ENCODE measurements at regions not wholly inside any gene's neighbourhood (a gene's known extent, or its start where the extent isn't known, plus 50 kb on each side); places are given as distances from the start of the nearest gene placed in this dataset.

DNA sequence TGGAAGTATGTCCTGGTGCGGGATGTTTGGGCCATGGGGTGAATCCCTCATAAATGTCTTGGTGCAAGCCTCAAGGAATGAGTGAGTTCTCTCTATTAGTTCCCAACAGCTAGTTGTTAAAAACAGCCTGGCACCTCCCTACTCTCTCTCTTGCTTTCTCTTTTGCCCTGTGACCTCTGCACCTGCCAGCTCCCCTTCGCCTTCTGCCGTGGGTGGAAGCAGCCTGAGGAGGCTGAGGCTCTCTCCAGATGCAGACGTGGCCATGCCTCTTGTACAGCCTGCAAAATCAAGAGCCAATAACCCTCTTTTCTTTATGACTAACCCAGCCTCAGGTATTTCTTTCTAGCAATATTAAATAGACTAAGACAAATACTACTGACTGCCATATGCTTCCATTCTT, 210.3 kb downstream of the POM121L12 start:
- TF ChIP-seq POU5F1 (IDR thresholded peaks at IDR 0.05; ENCODE audit: low read depth, low read length) (no peak), RNF2 (IDR thresholded peaks at IDR 0.05; ENCODE audit: borderline replicate concordance, low read depth, low read length, missing control alignments, poor library complexity, severe bottlenecking) (no peak), JUN (IDR thresholded peaks at IDR 0.05; ENCODE audit: low read depth, low read length) (no peak), KDM1A (IDR thresholded peaks at IDR 0.05; ENCODE audit: borderline replicate concordance, low read length) (no peak), SAP30 (IDR thresholded peaks at IDR 0.05; ENCODE audit: insufficient read depth, insufficient replicate concordance, low read length) (no peak), CHD2 (IDR thresholded peaks at IDR 0.05; ENCODE audit: low read length) (no peak), NRF1 (IDR thresholded peaks at IDR 0.05; ENCODE audit: low read depth, low read length) (no peak), KDM5A (IDR thresholded peaks at IDR 0.05; ENCODE audit: low read length) (no peak), CHD1 (IDR thresholded peaks at IDR 0.05; ENCODE audit: low read depth, low read length) (no peak), CREB1 (IDR thresholded peaks at IDR 0.05) (no peak), FOSL1 (IDR thresholded peaks at IDR 0.05; ENCODE audit: insufficient read depth, low read depth, low read length) (no peak)
- H3K4me3 ChIP-seq (ENCODE audit: extremely low read depth in 1 of 4, insufficient read depth in 2 of 4, low read depth in 3 of 4, low read length in 4 of 4), result no peak overlapping the region
- no peaks in the 10 kb centered on the region for H3K79me2 ChIP-seq (ENCODE audit: control insufficient read depth in 1 of 2, insufficient read depth in 2 of 2, low read length in 2 of 2)
- H3K4ac ChIP-seq (replicated peaks; ENCODE audit: insufficient read length, low read depth, low read length), result no peak overlapping the region
- FAIRE-seq (no peak), DNase-seq (ENCODE audit: low read depth in 1 of 2, low spot score in 2 of 2) (no peak)
- H3K27me3 ChIP-seq (replicated peaks in 1 of 4; ENCODE audit: control insufficient read depth in 3 of 4, extremely low read depth in 1 of 4, insufficient read depth in 3 of 4, low read length in 3 of 4), result no peaks in the 10 kb centered on the region
- CTCF ChIA-PET (ENCODE audit: partially characterized antibody), result interaction anchor here (1.3 kb wide), 1 partner anchor 37 kb away, joined by 3 read pairs; no protein-coding TSS in a partner anchor
- no peak overlapping the region for H3K27ac ChIP-seq (ENCODE audit: low read depth, low read length)
- H3K14ac ChIP-seq (ENCODE audit: insufficient read length), result no peak overlapping the region
- H3K23me2 ChIP-seq (ENCODE audit: low read depth, low read length), result no peaks in the 10 kb centered on the region
- no peak overlapping the region for H2BK12ac ChIP-seq (ENCODE audit: low read depth, low read length)
- H2BK20ac ChIP-seq (ENCODE audit: low read length), result no peak overlapping the region
- H3K79me1 ChIP-seq (ENCODE audit: low read depth, low read length), result no peaks in the 10 kb centered on the region
- no peak overlapping the region for H2BK5ac ChIP-seq (ENCODE audit: low read depth, low read length)
- no peak overlapping the region for H4K91ac ChIP-seq (replicated peaks; ENCODE audit: insufficient read length, low read length)
- H2BK120ac ChIP-seq (replicated peaks; ENCODE audit: low read depth, low read length), result no peak overlapping the region
- H3K9ac ChIP-seq (replicated peaks in 1 of 4; ENCODE audit: extremely low read depth in 1 of 4, low read depth in 3 of 4, low read length in 3 of 4), result no peak overlapping the region
- POLR2A ChIA-PET (ENCODE audit: partially characterized antibody), result no interaction called here
- H3K4me2 ChIP-seq (ENCODE audit: insufficient read depth in 1 of 2, low read depth in 2 of 2, low read length in 2 of 2), result no peak overlapping the region
- 81% methylated on average over 4 of the region's 4 CpGs; no CpG with 5 or more reads in 1 of the 2 experiments for WGBS, 2 experiments (ENCODE audit: extremely low coverage in 1 of 2, insufficient coverage in 1 of 2, insufficient read length in 1 of 2, insufficient replicate concordance in 2 of 2, low coverage in 1 of 2, low lambda C conversion rate in 2 of 2, missing lambda C conversion rate in 1 of 2)
- H3K23ac ChIP-seq (ENCODE audit: insufficient read length), result no peak overlapping the region
- no peaks in the 10 kb centered on the region for H4K20me1 ChIP-seq (replicated peaks in 1 of 2; ENCODE audit: control insufficient read depth in 1 of 2, insufficient read depth in 2 of 2, low read length in 2 of 2)
- no peaks in the 10 kb centered on the region for H3K4me1 ChIP-seq (replicated peaks in 1 of 4; ENCODE audit: control insufficient read depth in 3 of 4, insufficient read depth in 4 of 4, low read length in 3 of 4)
- no peak overlapping the region for H2BK15ac ChIP-seq (ENCODE audit: low read length)
- no peak overlapping the region for H3K56ac ChIP-seq (replicated peaks; ENCODE audit: insufficient read length, low read depth, low read length)
- H4K8ac ChIP-seq (ENCODE audit: extremely low read depth, insufficient read depth, low read length), result no peak overlapping the region
- no peak overlapping the region for H3K18ac ChIP-seq (ENCODE audit: extremely low read depth, low read length)
- H3K9me3 ChIP-seq (ENCODE audit: insufficient read depth in 2 of 2, low read depth in 1 of 2, low read length in 1 of 2), result no peaks in the 10 kb centered on the region
- no peak overlapping the region for H2AFZ ChIP-seq (ENCODE audit: low read length)
- H4K5ac ChIP-seq (ENCODE audit: insufficient read length, low read depth, low read length), result no peak overlapping the region
- H2AK5ac ChIP-seq (ENCODE audit: low read depth, low read length), result no peak overlapping the region
- no peaks in the 10 kb centered on the region for H3K36me3 ChIP-seq (ENCODE audit: control insufficient read depth in 2 of 4, insufficient read depth in 4 of 4, low read length in 3 of 4)

Data from H1 (cell line).